NCI-H1930 (cell line): ENCODE measurements at regions not wholly inside any gene's neighbourhood (a gene's known extent, or its start where the extent isn't known, plus 50 kb on each side); places are given as distances from the start of the nearest gene placed in this dataset.
"Not testable (repeated sequence)": the region's sequence is repeated elsewhere in the genome, so short reads cannot be mapped to it uniquely, and the experiment has no call there.

ENCODE experiments used
- DNase-seq, 2 experiments: peaks; one replicate each; lab custom pipeline; 2025; lab: John Stamatoyannopoulos, UW

GRCh38 chr18:961644-962355, 57.1 kb downstream of the ADCYAP1 start:
- DNase-seq = no peak

GRCh38 chr18:963276-963675, 58.6 kb downstream of the ADCYAP1 start:
- DNase-seq = no peak

GRCh38 chr18:965921-966758, 61.5 kb downstream of the ADCYAP1 start:
- no peak for DNase-seq

GRCh38 chr18:966759-967576, 62.3 kb downstream of the ADCYAP1 start:
- DNase-seq = no peak

GRCh38 chr18:968910-969309, 64.2 kb downstream of the ADCYAP1 start:
- DNase-seq = not testable (repeated sequence)

GRCh38 chr18:969311-969710, 64.6 kb downstream of the ADCYAP1 start:
- not testable (repeated sequence) for DNase-seq

GRCh38 chr18:974606-975005, 69.9 kb downstream of the ADCYAP1 start:
- DNase-seq = not testable (repeated sequence)

GRCh38 chr18:976393-977128, 71.9 kb downstream of the ADCYAP1 start:
- not testable (repeated sequence) for DNase-seq

GRCh38 chr18:977327-977726, 72.7 kb downstream of the ADCYAP1 start:
- DNase-seq = not testable (repeated sequence)

- DNase-seq = not testable (repeated sequence)
Measured at GRCh38 chr18:977732-978131, 73.1 kb downstream of the ADCYAP1 start.

GRCh38 chr18:980586-980985, 75.9 kb downstream of the ADCYAP1 start:
- no peak for DNase-seq

- no peak for DNase-seq
Measured at GRCh38 chr18:984004-984403, 79.3 kb downstream of the ADCYAP1 start.

- DNase-seq = peak in 1 of 2 experiments; percentile 36
Measured at GRCh38 chr18:985212-985661, 80.6 kb downstream of the ADCYAP1 start.

- peak in 1 of 2 experiments; percentile 4 for DNase-seq
Measured at GRCh38 chr18:986051-986450, 81.4 kb downstream of the ADCYAP1 start.

GRCh38 chr18:986552-986951, 81.9 kb downstream of the ADCYAP1 start:
- DNase-seq = no peak

GRCh38 chr18:987325-988186, 82.9 kb downstream of the ADCYAP1 start:
- no peak for DNase-seq

GRCh38 chr18:989425-989824, 84.8 kb downstream of the ADCYAP1 start:
- DNase-seq = no peak

GRCh38 chr18:990197-990596, 85.5 kb downstream of the ADCYAP1 start:
- no peak for DNase-seq

GRCh38 chr18:991441-991840, 86.8 kb downstream of the ADCYAP1 start:
- no peak for DNase-seq

GRCh38 chr18:993560-993959, 88.9 kb downstream of the ADCYAP1 start:
- no peak for DNase-seq

- no peak for DNase-seq
Measured at GRCh38 chr18:995629-996028, 91.0 kb downstream of the ADCYAP1 start.
